ENCODE measurements at regions not wholly inside any gene's neighbourhood (a gene's known extent, or its start where the extent isn't known, plus 50 kb on each side); places are given as distances from the start of the nearest gene placed in this dataset.

GRCh38 chr20:34163307-34163706, 51.3 kb upstream of the EIF2S2 start:
- DNase-seq, result no peak

- no peak for DNase-seq
Observed at GRCh38 chr20:34164381-34164984, 52.4 kb upstream of the EIF2S2 start.

- no peak for DNase-seq
Observed at GRCh38 chr20:34165018-34165619, 53.1 kb upstream of the EIF2S2 start.

- no peak for DNase-seq
Observed at GRCh38 chr20:34171640-34172039, 59.6 kb upstream of the EIF2S2 start.

GRCh38 chr20:34172926-34173325, 60.9 kb upstream of the EIF2S2 start:
- DNase-seq, result no peak

GRCh38 chr20:34175079-34175478, 63.0 kb upstream of the EIF2S2 start:
- DNase-seq, result no peak

GRCh38 chr20:34175879-34176278, 63.8 kb upstream of the EIF2S2 start:
- DNase-seq, result no peak

GRCh38 chr20:34177052-34177451, 64.2 kb upstream of the ASIP start:
- no peak for DNase-seq

GRCh38 chr20:34179637-34180360, 61.4 kb upstream of the ASIP start:
- DNase-seq, result no peak

- DNase-seq, result no peak
Observed at GRCh38 chr20:34180460-34181120, 60.6 kb upstream of the ASIP start.

GRCh38 chr20:34181484-34181883, 59.7 kb upstream of the ASIP start:
- no peak for DNase-seq

GRCh38 chr20:34185766-34186620, 55.2 kb upstream of the ASIP start:
- DNase-seq, result no peak

- DNase-seq, result no peak
Observed at GRCh38 chr20:34189572-34190163, 51.6 kb upstream of the ASIP start.

- peak in 1 of 51 donors; percentile 46 for DNase-seq
Observed at GRCh38 chr20:34190262-34190661, 51.0 kb upstream of the ASIP start.

GRCh38 chr20:34190679-34191090, 50.5 kb upstream of the ASIP start:
- peak in 47 of 51 donors; percentile 2 to 81 (median 43) for DNase-seq
